Thyroid gland (tissue), 4 donors: ENCODE measurements at regions not wholly inside any gene's neighbourhood (a gene's known extent, or its start where the extent isn't known, plus 50 kb on each side); places are given as distances from the start of the nearest gene placed in this dataset.

Experiments
- POLR2A ChIP-seq, 2 donors: fragments of 450-650 bp; IDR thresholded peaks; one replicate each; pipeline ENCODE4 v1.6.1; 2017; ENCODE audit warnings: antibody characterized with exemption in 2 of 2, mild to moderate bottlenecking in 2 of 2, moderate library complexity in 1 of 2
- TF ChIP-seq, protein P1 (sequence below), 6 experiments: fragments of 200-600 bp in 3 of 6; fragments of 450-650 bp in 3 of 6; sonication (generic) in 3 of 6; IDR thresholded peaks; one replicate each; pipeline ENCODE4 v1.5.1; 2016 to 2019; ENCODE audit warnings: antibody characterized with exemption in 6 of 6, mild to moderate bottlenecking in 2 of 6, inconsistent platforms in 1 of 6, moderate library complexity in 1 of 6

DNA sequence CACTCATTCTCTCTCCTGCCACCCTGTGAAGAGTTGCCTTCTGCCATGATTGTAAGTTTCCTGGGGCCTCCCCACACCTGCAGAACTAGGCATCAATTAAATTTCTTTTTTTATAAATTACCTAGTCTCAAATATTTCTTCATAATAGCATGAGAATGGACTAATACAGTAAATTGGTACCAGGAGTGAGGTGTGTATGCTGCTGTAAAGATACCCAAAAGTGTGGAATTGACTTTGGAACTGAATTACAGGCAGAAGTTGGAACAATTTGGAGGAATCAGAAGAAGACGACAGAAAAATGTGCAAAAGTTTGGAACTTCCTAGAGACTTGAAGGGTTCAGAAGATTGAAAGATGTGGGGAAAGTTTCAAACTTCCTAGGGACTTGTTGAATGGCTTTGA is 308.1 kb upstream of the TMPRSS15 start:
- TF ChIP-seq, protein P1, sequence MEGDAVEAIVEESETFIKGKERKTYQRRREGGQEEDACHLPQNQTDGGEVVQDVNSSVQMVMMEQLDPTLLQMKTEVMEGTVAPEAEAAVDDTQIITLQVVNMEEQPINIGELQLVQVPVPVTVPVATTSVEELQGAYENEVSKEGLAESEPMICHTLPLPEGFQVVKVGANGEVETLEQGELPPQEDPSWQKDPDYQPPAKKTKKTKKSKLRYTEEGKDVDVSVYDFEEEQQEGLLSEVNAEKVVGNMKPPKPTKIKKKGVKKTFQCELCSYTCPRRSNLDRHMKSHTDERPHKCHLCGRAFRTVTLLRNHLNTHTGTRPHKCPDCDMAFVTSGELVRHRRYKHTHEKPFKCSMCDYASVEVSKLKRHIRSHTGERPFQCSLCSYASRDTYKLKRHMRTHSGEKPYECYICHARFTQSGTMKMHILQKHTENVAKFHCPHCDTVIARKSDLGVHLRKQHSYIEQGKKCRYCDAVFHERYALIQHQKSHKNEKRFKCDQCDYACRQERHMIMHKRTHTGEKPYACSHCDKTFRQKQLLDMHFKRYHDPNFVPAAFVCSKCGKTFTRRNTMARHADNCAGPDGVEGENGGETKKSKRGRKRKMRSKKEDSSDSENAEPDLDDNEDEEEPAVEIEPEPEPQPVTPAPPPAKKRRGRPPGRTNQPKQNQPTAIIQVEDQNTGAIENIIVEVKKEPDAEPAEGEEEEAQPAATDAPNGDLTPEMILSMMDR (IDR thresholded peaks at IDR 0.05) = no peak
- TF ChIP-seq POLR2A (IDR thresholded peaks at IDR 0.05) = no peak
